Astrocyte (in vitro differentiated cells and primary cell): ENCODE measurements at regions not wholly inside any gene's neighbourhood (a gene's known extent, or its start where the extent isn't known, plus 50 kb on each side); places are given as distances from the start of the nearest gene placed in this dataset.

Source experiments
- EZH2 ChIP-seq: IDR thresholded peaks from 2 replicates; pipeline ENCODE4 v1.6.1; 2012; ENCODE audit warnings: mild to moderate bottlenecking, low read length, inconsistent platforms; ENCODE audit not compliant: insufficient read depth
- TF ChIP-seq, protein P1 (sequence below): IDR thresholded peaks from 2 replicates; pipeline ENCODE4 v1.5.1; 2011; ENCODE audit warnings: low read depth, mild to moderate bottlenecking, inconsistent platforms, low read length, moderate library complexity; ENCODE audit not compliant: insufficient read depth

GRCh38 chr7:131000873-131001272 is 266.9 kb upstream of the KLF14 start:
- no peak for TF ChIP-seq EZH2
- TF ChIP-seq, protein P1, sequence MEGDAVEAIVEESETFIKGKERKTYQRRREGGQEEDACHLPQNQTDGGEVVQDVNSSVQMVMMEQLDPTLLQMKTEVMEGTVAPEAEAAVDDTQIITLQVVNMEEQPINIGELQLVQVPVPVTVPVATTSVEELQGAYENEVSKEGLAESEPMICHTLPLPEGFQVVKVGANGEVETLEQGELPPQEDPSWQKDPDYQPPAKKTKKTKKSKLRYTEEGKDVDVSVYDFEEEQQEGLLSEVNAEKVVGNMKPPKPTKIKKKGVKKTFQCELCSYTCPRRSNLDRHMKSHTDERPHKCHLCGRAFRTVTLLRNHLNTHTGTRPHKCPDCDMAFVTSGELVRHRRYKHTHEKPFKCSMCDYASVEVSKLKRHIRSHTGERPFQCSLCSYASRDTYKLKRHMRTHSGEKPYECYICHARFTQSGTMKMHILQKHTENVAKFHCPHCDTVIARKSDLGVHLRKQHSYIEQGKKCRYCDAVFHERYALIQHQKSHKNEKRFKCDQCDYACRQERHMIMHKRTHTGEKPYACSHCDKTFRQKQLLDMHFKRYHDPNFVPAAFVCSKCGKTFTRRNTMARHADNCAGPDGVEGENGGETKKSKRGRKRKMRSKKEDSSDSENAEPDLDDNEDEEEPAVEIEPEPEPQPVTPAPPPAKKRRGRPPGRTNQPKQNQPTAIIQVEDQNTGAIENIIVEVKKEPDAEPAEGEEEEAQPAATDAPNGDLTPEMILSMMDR: no peak
